A673 (cell line): ENCODE measurements at regions not wholly inside any gene's neighbourhood (a gene's known extent, or its start where the extent isn't known, plus 50 kb on each side); places are given as distances from the start of the nearest gene placed in this dataset.

Experiments
- BruUV-seq: library from RNA; stranded (reverse); fragments of 400-500 nt; replicated peaks from 2 replicates; lab custom pipeline; 2021; lab: Mats Ljungman, UMichigan
- CTCF ChIA-PET: fragments of 300-600 bp; sonication (Branson Sonifier 250); formaldehyde crosslinking; loops from one replicate; lab custom pipeline; 2022; ENCODE audit warnings: antibody characterized with exemption; lab: Charles Lee
- POLR2A ChIA-PET: fragments of 300-600 bp; sonication (Branson Sonifier 250); formaldehyde crosslinking; loops from one replicate; lab custom pipeline; 2022; ENCODE audit warnings: antibody characterized with exemption; ENCODE audit not compliant: low non-redundant PET; lab: Charles Lee
- DNase-seq: peaks from one replicate; pipeline ENCODE4 v3.0.0-alpha.2; 2015; ENCODE audit warnings: low spot score
- H3K27ac ChIP-seq: fragments of 200-600 bp; sonication (generic); 2 replicates; pipeline ENCODE4 v1.5.1; 2016; ENCODE audit warnings: mixed run types, low read depth, mild to moderate bottlenecking, mixed read lengths, antibody characterized with exemption, low read length; ENCODE audit not compliant: poor library complexity, severe bottlenecking
- H3K27me3 ChIP-seq: fragments of 200-600 bp; sonication (generic); replicated peaks from 2 replicates; pipeline ENCODE4 v1.6.1; 2017; ENCODE audit warnings: mixed run types, low read depth, mild to moderate bottlenecking, mixed read lengths, antibody characterized with exemption, low read length; ENCODE audit not compliant: insufficient read depth, poor library complexity
- H3K36me3 ChIP-seq: fragments of 200-600 bp; sonication (generic); 2 replicates; pipeline ENCODE4 v1.6.1; 2016; ENCODE audit warnings: mixed run types, mild to moderate bottlenecking, mixed read lengths, antibody characterized with exemption, low read length; ENCODE audit not compliant: insufficient read depth, poor library complexity, severe bottlenecking
- H3K4me1 ChIP-seq: fragments of 200-600 bp; sonication (generic); 2 replicates; pipeline ENCODE4 v1.6.1; 2017; ENCODE audit warnings: mixed run types, mild to moderate bottlenecking, mixed read lengths, antibody characterized with exemption, low read length; ENCODE audit not compliant: insufficient read depth, poor library complexity, severe bottlenecking
- H3K4me3 ChIP-seq: fragments of 200-600 bp; sonication (generic); 2 replicates; pipeline ENCODE4 v1.5.1; 2016; ENCODE audit warnings: low read depth, mixed run types, mild to moderate bottlenecking, mixed read lengths, low read length; ENCODE audit not compliant: poor library complexity, severe bottlenecking
- H3K9me3 ChIP-seq: fragments of 200-600 bp; sonication (generic); 2 replicates; pipeline ENCODE4 v1.6.1; 2016; ENCODE audit warnings: mixed run types, low read depth, mild to moderate bottlenecking, mixed read lengths, antibody characterized with exemption, low read length; ENCODE audit not compliant: poor library complexity, severe bottlenecking
- EZH2 ChIP-seq: fragments of 200-600 bp; sonication (generic); IDR thresholded peaks from 2 replicates; pipeline ENCODE4 v1.6.1; 2017; ENCODE audit warnings: borderline replicate concordance, low read depth, mild to moderate bottlenecking, mixed read lengths, antibody characterized with exemption, low read length; ENCODE audit not compliant: poor library complexity, severe bottlenecking
- intact Hi-C: fragments of 100-400 bp; cut with micrococcal nuclease; formaldehyde crosslinking; loops from one replicate; pipeline ENCODE4 v1.10.0; 2022; ENCODE audit not compliant: unreplicated experiment
- TF ChIP-seq, protein P1 (sequence below): fragments of 300-800, 200-600 bp; sonication (generic); conservative IDR thresholded peaks from 2 replicates; pipeline ENCODE4 v1.5.1; 2017; ENCODE audit warnings: low read depth, mild to moderate bottlenecking, antibody characterized with exemption, low read length, moderate library complexity, mixed read lengths

- intact Hi-C loops: no loop called here
- no peaks in the 10 kb centered on the region for H3K36me3 ChIP-seq
- no peak overlapping the region for H3K4me3 ChIP-seq
- H3K9me3 ChIP-seq: no peaks in the 10 kb centered on the region
- ChIA-PET POLR2A (no interaction called here), CTCF (no interaction called here)
- no peak for DNase-seq
- no peaks in the 10 kb centered on the region for H3K4me1 ChIP-seq
- no peak overlapping the region for H3K27ac ChIP-seq
- no TSS peak for BruUV-seq
- TF ChIP-seq, protein P1, sequence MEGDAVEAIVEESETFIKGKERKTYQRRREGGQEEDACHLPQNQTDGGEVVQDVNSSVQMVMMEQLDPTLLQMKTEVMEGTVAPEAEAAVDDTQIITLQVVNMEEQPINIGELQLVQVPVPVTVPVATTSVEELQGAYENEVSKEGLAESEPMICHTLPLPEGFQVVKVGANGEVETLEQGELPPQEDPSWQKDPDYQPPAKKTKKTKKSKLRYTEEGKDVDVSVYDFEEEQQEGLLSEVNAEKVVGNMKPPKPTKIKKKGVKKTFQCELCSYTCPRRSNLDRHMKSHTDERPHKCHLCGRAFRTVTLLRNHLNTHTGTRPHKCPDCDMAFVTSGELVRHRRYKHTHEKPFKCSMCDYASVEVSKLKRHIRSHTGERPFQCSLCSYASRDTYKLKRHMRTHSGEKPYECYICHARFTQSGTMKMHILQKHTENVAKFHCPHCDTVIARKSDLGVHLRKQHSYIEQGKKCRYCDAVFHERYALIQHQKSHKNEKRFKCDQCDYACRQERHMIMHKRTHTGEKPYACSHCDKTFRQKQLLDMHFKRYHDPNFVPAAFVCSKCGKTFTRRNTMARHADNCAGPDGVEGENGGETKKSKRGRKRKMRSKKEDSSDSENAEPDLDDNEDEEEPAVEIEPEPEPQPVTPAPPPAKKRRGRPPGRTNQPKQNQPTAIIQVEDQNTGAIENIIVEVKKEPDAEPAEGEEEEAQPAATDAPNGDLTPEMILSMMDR: no peak
- no peak for TF ChIP-seq EZH2
- H3K27me3 ChIP-seq: no peaks in the 10 kb centered on the region
Measured at GRCh38 chr13:82438320-82438719, 1444.0 kb downstream of the SLITRK1 start.

DNA sequence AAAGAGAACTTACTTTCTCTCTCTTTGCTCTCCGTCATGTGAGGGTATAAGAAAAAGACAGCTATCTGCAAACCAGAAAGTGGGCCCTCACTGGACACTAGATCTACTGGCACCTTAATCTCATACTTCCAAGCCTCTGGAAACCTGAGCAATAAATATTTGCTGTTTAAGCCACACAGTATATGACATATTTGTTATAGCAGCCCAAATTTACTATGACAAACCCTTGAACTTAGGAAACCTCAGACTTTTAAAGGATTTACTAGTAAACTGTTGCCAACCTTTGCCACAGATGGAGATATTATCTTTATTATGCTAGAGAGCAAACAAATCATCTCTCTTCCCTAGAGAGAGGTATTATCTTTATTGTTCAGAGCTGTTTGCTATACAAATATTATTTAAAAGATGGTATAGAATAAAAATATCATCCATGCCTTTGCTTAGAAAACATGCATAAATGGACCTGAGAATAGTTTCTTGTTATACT is 1446.1 kb downstream of the SLITRK1 start:
- H3K27me3 ChIP-seq: no peaks in the 10 kb centered on the region
- DNase-seq: no peak
- no peaks in the 10 kb centered on the region for H3K4me1 ChIP-seq
- no TSS peak for BruUV-seq
- H3K4me3 ChIP-seq: no peak overlapping the region
- CTCF ChIA-PET: no interaction called here
- POLR2A ChIA-PET: no interaction called here
- H3K36me3 ChIP-seq: no peaks in the 10 kb centered on the region
- no peak for TF ChIP-seq EZH2
- TF ChIP-seq, protein P1: no peak
- H3K9me3 ChIP-seq: no peaks in the 10 kb centered on the region
- H3K27ac ChIP-seq: no peak overlapping the region
- intact Hi-C loops: no loop called here

DNA sequence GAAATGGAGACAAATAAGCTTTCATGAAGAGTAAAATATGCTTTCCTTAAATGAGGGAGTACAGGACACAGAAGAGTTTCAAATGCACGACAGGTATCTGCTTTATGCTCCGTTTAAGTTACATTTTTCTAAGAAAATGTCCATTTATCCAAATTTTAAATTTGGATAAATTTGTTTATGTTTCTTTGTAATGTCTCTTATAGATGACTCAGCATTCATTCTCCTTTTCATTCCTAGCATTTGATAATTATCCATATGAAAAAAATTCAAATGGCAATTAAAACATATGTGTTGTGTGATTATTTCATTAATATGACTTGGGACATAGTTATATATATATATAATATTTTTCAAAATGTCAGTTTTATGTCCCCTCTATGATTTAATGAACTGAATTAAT is 1449.3 kb downstream of the SLITRK1 start:
- no peaks in the 10 kb centered on the region for H3K9me3 ChIP-seq
- intact Hi-C loops: no loop called here
- no peak overlapping the region for H3K27ac ChIP-seq
- no peak overlapping the region for H3K4me3 ChIP-seq
- no TSS peak for BruUV-seq
- H3K36me3 ChIP-seq: no peaks in the 10 kb centered on the region
- ChIA-PET CTCF (no interaction called here), POLR2A (no interaction called here)
- H3K27me3 ChIP-seq: no peaks in the 10 kb centered on the region
- TF ChIP-seq, protein P1: no peak
- no peak for TF ChIP-seq EZH2
- no peaks in the 10 kb centered on the region for H3K4me1 ChIP-seq
- no peak for DNase-seq
